H1 (cell line): ENCODE measurements at regions not wholly inside any gene's neighbourhood (a gene's known extent, or its start where the extent isn't known, plus 50 kb on each side); places are given as distances from the start of the nearest gene placed in this dataset.
"Not testable (repeated sequence)": the region's sequence is repeated elsewhere in the genome, so short reads cannot be mapped to it uniquely, and the experiment has no call there.

Experiments
- CTCF ChIA-PET: fragments of 300-600 bp; sonication (Branson Sonifier 250); formaldehyde crosslinking; loops from one replicate; lab custom pipeline; 2021; ENCODE audit not compliant: partially characterized antibody; lab: Charles Lee
- POLR2A ChIA-PET: fragments of 300-600 bp; sonication (Branson Sonifier 250); formaldehyde crosslinking; loops from one replicate; lab custom pipeline; 2021; ENCODE audit warnings: inconsistent platforms; ENCODE audit not compliant: partially characterized antibody; lab: Charles Lee
- DNase-seq, 2 experiments: peaks; one replicate each; pipeline versions ENCODE4 v3.0.0 to v3.0.0-alpha.2; 2010 to 2022; ENCODE audit warnings: low spot score in 2 of 2, low read depth in 1 of 2, mixed read lengths in 1 of 2
- FAIRE-seq: peaks from 2 replicates; lab custom pipeline; 2011; peaks lifted over from hg19 to GRCh38; lab: Jason Lieb, UNC
- H2AFZ ChIP-seq: 2 replicates; pipeline ENCODE4 v1.8.1; 2012; ENCODE audit warnings: low read length, inconsistent platforms
- H2AK5ac ChIP-seq: 2 replicates; pipeline ENCODE4 v1.6.1; 2013; ENCODE audit warnings: low read depth, low read length
- H2BK120ac ChIP-seq: replicated peaks from 2 replicates; pipeline ENCODE3; 2013; ENCODE audit warnings: low read depth, low read length, inconsistent platforms
- H2BK12ac ChIP-seq: 2 replicates; pipeline ENCODE4 v1.6.1; 2013; ENCODE audit warnings: low read depth, low read length
- H2BK15ac ChIP-seq: 2 replicates; pipeline ENCODE4 v1.6.1; 2013; ENCODE audit warnings: low read length
- H2BK20ac ChIP-seq: 2 replicates; pipeline ENCODE4 v1.6.1; 2013; ENCODE audit warnings: low read length
- H2BK5ac ChIP-seq: 2 replicates; pipeline ENCODE4 v1.6.1; 2013; ENCODE audit warnings: low read depth, low read length
- H3K14ac ChIP-seq: 2 replicates; pipeline ENCODE4 v1.6.1; 2013; ENCODE audit warnings: inconsistent platforms; ENCODE audit not compliant: insufficient read length
- H3K18ac ChIP-seq: 2 replicates; pipeline ENCODE4 v1.6.1; 2013; ENCODE audit warnings: low read length; ENCODE audit errors: extremely low read depth
- H3K23ac ChIP-seq: 2 replicates; pipeline ENCODE4 v1.6.1; 2013; ENCODE audit warnings: inconsistent platforms; ENCODE audit not compliant: insufficient read length
- H3K23me2 ChIP-seq: 2 replicates; pipeline ENCODE4 v1.6.1; 2013; ENCODE audit warnings: low read depth, low read length
- H3K27ac ChIP-seq: 2 replicates; pipeline ENCODE4 v1.6.1; 2011; ENCODE audit warnings: low read depth, low read length, inconsistent platforms
- H3K27me3 ChIP-seq, 4 experiments: replicated peaks in 1 of 4; 1 replicate in 1 of 4; 2 replicates in 3 of 4; pipeline versions ENCODE4 v1.6.1 to v1.8.1; 2011 to 2013; ENCODE audit warnings: low read length in 3 of 4, mild to moderate bottlenecking in 3 of 4, inconsistent platforms in 2 of 4, mixed read lengths in 2 of 4, moderate library complexity in 1 of 4; ENCODE audit not compliant: control insufficient read depth in 3 of 4, insufficient read depth in 3 of 4; ENCODE audit errors: extremely low read depth in 1 of 4
- H3K36me3 ChIP-seq, 4 experiments: 2 replicates each; pipeline versions ENCODE4 v1.6.1 to v1.8.1; 2011 to 2013; ENCODE audit warnings: mild to moderate bottlenecking in 4 of 4, low read length in 3 of 4, moderate library complexity in 2 of 4, control low read depth in 1 of 4, inconsistent platforms in 1 of 4; ENCODE audit not compliant: insufficient read depth in 4 of 4, control insufficient read depth in 2 of 4
- H3K4ac ChIP-seq: replicated peaks from 2 replicates; pipeline ENCODE3; 2013; ENCODE audit warnings: low read length, low read depth, mixed read lengths, inconsistent platforms; ENCODE audit not compliant: insufficient read length
- H3K4me1 ChIP-seq, 4 experiments: replicated peaks in 1 of 4; 1 replicate in 1 of 4; 2 replicates in 3 of 4; pipeline versions ENCODE4 v1.6.1 to v1.8.1; 2011 to 2013; ENCODE audit warnings: low read length in 3 of 4, inconsistent platforms in 2 of 4, mixed read lengths in 1 of 4; ENCODE audit not compliant: insufficient read depth in 4 of 4, control insufficient read depth in 3 of 4
- H3K4me2 ChIP-seq, 2 experiments: 2 replicates each; pipeline versions ENCODE4 v1.6.1 to v1.8.1; 2011 to 2013; ENCODE audit warnings: low read depth in 2 of 2, low read length in 2 of 2, control low read depth in 1 of 2, inconsistent platforms in 1 of 2, mild to moderate bottlenecking in 1 of 2; ENCODE audit not compliant: insufficient read depth in 1 of 2
- H3K4me3 ChIP-seq, 4 experiments: fragments of 200-600, 300-600 bp in 1 of 4; sonication (generic), shearing (Covaris generic), sonication (Bioruptor Twin) in 1 of 4; 2 replicates each; pipeline versions ENCODE4 v1.5.1 to v1.8.1; 2011 to 2016; ENCODE audit warnings: low read length in 4 of 4, low read depth in 3 of 4, control low read depth in 2 of 4, inconsistent platforms in 2 of 4, mild to moderate bottlenecking in 2 of 4, mixed read lengths in 1 of 4, moderate library complexity in 1 of 4; ENCODE audit not compliant: insufficient read depth in 2 of 4; ENCODE audit errors: extremely low read depth in 1 of 4
- H3K56ac ChIP-seq: replicated peaks from 2 replicates; pipeline ENCODE3; 2013; ENCODE audit warnings: low read depth, mild to moderate bottlenecking, mixed read lengths, low read length, inconsistent platforms; ENCODE audit not compliant: insufficient read length
- H3K79me1 ChIP-seq: 2 replicates; pipeline ENCODE4 v1.6.1; 2013; ENCODE audit warnings: low read depth, low read length, control low read depth
- H3K79me2 ChIP-seq, 2 experiments: 2 replicates each; pipeline versions ENCODE4 v1.6.1 to v1.8.1; 2012 to 2013; ENCODE audit warnings: low read length in 2 of 2, mild to moderate bottlenecking in 2 of 2, inconsistent platforms in 1 of 2; ENCODE audit not compliant: insufficient read depth in 2 of 2, control insufficient read depth in 1 of 2
- H3K9ac ChIP-seq, 4 experiments: replicated peaks in 1 of 4; 1 replicate in 1 of 4; 2 replicates in 3 of 4; pipeline versions ENCODE4 v1.6.1 to v1.8.1; 2011 to 2013; ENCODE audit warnings: low read depth in 3 of 4, low read length in 3 of 4, control low read depth in 2 of 4, mild to moderate bottlenecking in 2 of 4, moderate library complexity in 2 of 4, inconsistent platforms in 1 of 4; ENCODE audit errors: extremely low read depth in 1 of 4
- H3K9me3 ChIP-seq, 2 experiments: 2 replicates each; pipeline versions ENCODE4 v1.6.1 to v1.8.1; 2012 to 2013; ENCODE audit warnings: mild to moderate bottlenecking in 2 of 2, moderate library complexity in 2 of 2, control low read depth in 1 of 2, inconsistent platforms in 1 of 2, low read depth in 1 of 2, low read length in 1 of 2, mixed read lengths in 1 of 2; ENCODE audit not compliant: insufficient read depth in 2 of 2
- H4K20me1 ChIP-seq, 2 experiments: replicated peaks in 1 of 2; 2 replicates each; pipeline versions ENCODE3 to v1.8.1; 2011 to 2013; ENCODE audit warnings: inconsistent platforms in 2 of 2, low read length in 2 of 2, mild to moderate bottlenecking in 1 of 2; ENCODE audit not compliant: insufficient read depth in 2 of 2, control insufficient read depth in 1 of 2
- H4K5ac ChIP-seq: 2 replicates; pipeline ENCODE4 v1.6.1; 2013; ENCODE audit warnings: low read length, low read depth, mixed read lengths, inconsistent platforms; ENCODE audit not compliant: insufficient read length
- H4K8ac ChIP-seq: 2 replicates; pipeline ENCODE4 v1.8.0; 2013; ENCODE audit warnings: mild to moderate bottlenecking, moderate library complexity, low read length, inconsistent platforms; ENCODE audit not compliant: insufficient read depth; ENCODE audit errors: extremely low read depth
- H4K91ac ChIP-seq: replicated peaks from 2 replicates; pipeline ENCODE3; 2013; ENCODE audit warnings: low read length, mixed read lengths, inconsistent platforms; ENCODE audit not compliant: insufficient read length
- WGBS, 2 experiments: shearing (Covaris generic) in 1 of 2; methylation state at CpG; one replicate each; pipeline versions ENCODE4 v1.1.6 to v1.1.7; 2013 to 2015; ENCODE audit warnings: low lambda C conversion rate in 2 of 2, mixed read lengths in 2 of 2, inconsistent platforms in 1 of 2, low coverage in 1 of 2, missing lambda C conversion rate in 1 of 2; ENCODE audit not compliant: insufficient replicate concordance in 2 of 2, insufficient coverage in 1 of 2, insufficient read length in 1 of 2; ENCODE audit errors: extremely low coverage in 1 of 2, missing lambda C conversion rate in 1 of 2; 5-methylcytosine and 5-hydroxymethylcytosine counted together

DNA sequence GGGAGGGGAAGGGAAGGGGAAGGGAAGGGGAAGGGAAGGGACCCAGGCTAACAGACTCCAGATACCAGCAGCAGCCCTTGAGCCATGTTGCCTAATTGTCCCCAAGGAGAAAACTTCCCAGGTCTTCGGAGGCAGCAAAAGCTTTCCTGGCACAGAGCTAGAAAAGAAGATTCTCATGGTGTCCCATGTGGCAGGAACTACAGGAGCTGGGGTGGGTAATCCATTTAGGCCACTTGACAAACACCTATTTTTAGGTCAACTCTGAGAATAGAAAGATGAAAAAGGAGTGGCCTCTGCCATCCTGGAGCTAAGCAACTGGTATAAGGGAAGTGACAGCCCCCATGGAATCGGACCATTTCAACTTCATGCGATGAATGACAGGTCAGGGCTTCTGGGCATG lies 52.1 kb upstream of the SPDYE9 start:
- H2BK5ac ChIP-seq, H3K4me3 ChIP-seq, H2AK5ac ChIP-seq, H3K27me3 ChIP-seq, H3K79me1 ChIP-seq, H3K36me3 ChIP-seq, POLR2A ChIA-PET, H3K56ac ChIP-seq, H3K4me1 ChIP-seq, H2BK20ac ChIP-seq, H3K14ac ChIP-seq, H4K8ac ChIP-seq, H3K23ac ChIP-seq, CTCF ChIA-PET, H2BK15ac ChIP-seq, H4K91ac ChIP-seq, H3K23me2 ChIP-seq, H3K9ac ChIP-seq, H3K27ac ChIP-seq, H2BK12ac ChIP-seq, H3K18ac ChIP-seq, FAIRE-seq, H3K4me2 ChIP-seq, H3K9me3 ChIP-seq, H4K5ac ChIP-seq, H3K4ac ChIP-seq, H3K79me2 ChIP-seq, H4K20me1 ChIP-seq, DNase-seq, H2AFZ ChIP-seq, H2BK120ac ChIP-seq: not testable (repeated sequence)
- WGBS, 2 experiments, result no CpG with 5 or more reads among the region's 3 CpGs
